NCI-H1105 treated with DMSO at 0.1 percent for 48 hours (cell line): ENCODE measurements at regions not wholly inside any gene's neighbourhood (a gene's known extent, or its start where the extent isn't known, plus 50 kb on each side); places are given as distances from the start of the nearest gene placed in this dataset.

ENCODE experiments used
- DNase-seq: peaks from one replicate; lab custom pipeline; 2025; lab: John Stamatoyannopoulos, UW

DNA sequence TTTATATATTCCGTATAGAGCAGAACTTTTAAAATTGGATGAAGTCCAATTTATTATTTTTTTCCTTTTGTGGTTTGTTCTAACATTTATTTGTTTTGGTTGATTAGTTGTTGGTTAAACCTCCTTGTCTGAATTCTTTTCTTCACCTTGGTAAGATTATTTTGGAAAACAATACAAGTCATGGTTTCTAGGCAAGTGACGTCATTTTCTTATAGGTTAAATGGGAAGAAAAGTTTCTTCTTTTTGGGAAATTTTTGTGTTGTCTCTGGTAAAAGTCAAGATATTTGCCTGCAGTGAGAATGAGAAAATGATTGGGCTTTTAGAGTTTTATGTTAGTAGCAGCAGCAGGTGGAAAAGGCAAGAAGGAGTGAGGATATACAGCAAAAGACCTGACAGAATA, 197.9 kb downstream of the OTOR start:
- DNase-seq = no peak

DNA sequence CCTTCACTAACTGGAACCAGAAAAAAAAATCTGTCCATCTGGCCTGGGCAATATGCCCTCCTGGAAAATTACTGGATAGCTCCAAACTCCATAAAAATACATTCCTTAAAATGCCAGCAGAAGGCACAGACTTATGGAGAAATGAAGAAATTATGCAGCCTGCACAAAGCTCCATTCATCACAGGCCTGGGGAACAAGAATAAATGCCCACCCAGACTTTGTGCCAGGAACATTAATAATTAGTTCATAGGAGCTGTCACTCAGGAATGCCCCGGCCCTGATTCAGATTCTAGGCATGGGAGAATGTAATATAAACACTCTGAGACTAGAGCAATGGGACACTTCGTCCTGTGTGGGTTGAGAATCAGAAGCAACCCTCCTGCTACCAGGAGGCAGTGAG, 199.3 kb downstream of the OTOR start:
- DNase-seq = no peak

DNA sequence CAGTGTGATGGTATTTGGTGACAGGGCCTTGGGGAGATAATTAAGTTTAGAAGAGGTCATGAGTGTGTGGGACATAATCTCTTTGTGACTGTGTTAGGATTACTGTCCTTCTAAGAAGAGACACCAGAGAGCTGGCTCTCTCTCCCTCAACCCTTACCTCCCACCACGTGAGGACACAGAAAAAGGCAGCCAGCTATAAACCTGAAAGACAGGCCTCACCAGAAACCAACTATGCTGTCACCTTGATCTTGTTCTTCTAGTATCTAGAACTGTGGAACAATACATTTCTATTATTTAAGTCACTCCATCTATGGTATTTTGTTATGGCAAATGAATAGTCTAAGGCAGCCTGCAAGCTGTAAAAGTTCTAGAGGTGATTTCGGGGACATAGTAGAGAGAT, 203.7 kb downstream of the OTOR start:
- DNase-seq = no peak

DNA sequence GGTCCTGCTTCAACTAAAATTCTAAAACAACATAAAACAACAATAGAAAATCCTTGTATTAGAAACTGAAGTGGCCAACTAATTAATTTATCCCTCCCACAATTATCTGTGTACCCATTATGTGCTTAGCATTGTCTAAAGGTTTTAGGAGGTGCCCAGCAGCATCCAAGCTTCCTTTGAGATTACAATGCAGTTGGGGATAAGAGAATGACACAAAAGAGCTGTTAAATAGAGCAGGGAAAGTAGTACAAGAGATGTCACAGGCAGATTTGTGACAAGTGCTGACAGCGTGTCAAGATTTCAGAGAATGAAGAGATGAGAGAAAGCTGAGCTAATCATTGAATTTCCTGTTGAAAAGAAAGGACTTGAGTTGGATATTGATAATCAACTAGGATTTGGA, 204.8 kb downstream of the OTOR start:
- no peak for DNase-seq

DNA sequence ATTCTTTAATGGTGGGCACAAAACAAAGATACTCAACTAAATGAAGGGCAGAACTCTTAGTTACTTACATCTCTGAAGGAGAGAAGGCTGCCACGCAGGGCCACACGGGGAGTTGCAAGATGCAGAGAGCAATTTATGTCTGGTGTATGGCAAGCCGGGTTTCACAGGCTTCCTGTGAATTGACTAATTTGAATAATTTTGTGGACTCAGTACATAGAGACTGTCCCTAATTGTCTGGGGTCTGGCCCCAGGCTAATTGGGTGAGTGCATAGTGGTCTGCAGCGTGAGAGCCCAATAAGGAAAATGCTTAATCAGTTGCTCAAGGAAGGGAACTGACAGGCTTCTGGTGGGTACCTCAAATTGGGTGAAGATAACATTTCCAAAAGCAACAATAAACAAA, 205.7 kb downstream of the OTOR start:
- no peak for DNase-seq

DNA sequence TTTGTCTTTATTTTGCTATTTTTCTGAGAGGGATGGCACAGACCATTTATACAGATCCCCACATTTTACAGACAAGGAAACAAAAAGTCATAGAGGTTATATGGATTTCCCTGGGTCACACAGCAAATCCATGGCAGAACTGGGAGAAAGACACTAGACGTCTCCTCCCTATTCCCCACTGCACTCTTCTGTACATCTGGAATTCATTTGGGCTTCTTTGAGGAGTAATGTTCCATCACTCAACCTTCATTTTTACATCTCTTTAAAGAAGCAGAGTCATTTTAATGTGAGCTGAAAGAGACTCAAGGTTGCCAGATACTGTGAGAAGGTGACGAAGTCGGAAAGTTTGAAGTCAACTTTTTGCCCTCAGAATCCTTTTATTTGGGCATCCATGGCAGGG, 207.3 kb downstream of the OTOR start:
- DNase-seq = no peak

DNA sequence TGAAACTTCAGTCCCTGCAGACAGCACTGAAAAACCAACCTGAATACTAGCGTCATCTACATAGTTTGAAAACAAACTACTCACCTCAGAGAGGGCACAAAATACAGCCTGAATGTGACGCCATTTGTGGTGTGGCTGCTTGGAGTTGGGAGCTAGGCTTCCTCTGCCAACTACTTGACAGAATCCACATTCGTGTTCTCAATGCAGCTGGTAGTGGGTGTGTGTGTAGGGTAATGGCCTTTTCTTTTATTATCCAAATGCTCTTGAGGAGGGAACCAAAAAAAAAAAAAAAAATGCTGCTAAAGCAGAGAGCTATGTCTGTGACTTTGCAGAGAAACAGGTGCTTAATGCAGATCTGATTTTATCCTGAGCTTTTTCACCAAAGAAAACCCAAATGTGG, 207.8 kb downstream of the OTOR start:
- DNase-seq = peak; percentile 9

DNA sequence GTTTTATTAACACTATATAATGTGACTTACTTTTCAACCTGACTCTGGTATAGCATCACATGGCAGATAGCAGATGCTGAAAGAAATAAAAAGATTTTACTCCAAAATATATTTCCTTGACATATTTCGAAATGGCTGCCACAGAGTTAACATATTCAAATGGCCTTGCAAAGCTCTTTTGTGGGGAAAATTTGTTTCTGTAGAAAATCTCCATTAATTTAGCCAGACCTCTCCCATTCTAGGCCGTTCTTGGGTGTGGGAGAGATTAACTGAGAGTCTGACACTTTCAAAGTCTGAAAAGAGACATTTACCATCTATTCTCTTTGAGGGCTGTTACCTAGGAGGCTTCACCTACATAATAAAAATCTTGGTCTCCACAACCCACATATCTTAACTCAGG, 217.2 kb downstream of the OTOR start:
- DNase-seq = no peak

DNA sequence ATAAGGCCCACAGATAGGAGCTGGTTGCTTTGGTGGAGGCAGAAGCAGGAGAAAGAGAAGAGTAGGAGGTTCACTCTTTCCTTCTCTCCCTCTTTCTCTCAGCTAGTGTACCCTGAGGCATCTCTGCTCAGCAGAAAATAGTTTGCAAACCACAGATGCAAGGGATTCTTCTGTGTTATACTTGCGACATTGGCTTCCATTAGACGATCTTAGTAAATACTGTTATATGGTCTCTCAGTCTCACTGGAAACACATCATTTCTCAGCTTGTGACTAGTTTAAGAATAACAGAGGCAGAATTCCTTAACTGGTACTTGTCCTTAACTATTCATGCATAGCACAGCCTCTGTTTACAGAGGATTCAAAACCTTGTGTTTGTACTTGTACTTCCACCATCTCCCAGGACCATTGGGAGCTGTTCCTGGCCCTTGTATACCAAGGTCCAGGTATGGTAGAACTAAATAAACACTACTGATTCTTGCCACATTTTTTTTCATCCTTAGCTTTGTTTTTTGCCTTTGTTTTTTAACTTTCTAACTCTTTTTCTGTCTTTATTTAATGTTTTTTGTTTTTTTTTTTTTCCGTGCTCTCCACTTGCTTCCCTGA, 218.2 kb downstream of the OTOR start:
- no peak for DNase-seq

DNA sequence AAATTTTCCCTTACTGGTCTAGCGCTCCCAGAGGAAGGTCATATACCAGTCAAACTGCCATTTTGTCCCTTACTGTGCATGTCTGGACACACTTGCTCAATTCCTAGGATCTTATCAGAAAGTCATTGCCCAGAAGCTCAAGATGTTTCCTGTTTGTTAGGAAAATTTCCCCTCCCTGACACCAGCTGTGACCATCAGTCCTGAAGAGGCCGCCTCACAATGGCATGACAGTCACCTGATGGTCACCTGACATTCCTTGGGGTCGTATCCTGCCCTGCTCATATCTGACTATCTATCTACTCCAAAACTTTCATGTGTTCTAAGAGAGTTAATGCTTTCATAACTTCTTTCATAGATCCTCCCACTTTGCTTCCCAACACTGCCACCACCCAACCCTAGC, 219.9 kb downstream of the OTOR start:
- DNase-seq = no peak

DNA sequence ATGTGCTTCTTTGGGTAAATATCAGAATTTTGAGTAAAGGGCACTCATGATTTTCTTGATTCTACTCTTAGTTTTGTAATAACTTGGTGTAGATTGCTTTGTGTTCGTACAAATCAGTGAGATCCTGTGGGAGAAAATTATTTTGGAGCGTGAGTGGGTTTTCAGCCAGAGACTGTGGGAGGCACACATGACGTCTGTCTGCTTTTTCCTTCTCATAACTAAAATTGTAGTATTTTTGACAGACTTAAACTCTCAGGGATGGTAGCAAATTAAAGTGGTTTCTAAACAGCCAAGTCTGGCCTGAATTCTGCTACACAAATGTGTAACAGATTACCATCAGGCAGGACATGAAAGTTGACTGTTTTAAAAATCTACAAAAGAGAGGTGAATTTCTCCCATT, 222.6 kb downstream of the OTOR start:
- no peak for DNase-seq

DNA sequence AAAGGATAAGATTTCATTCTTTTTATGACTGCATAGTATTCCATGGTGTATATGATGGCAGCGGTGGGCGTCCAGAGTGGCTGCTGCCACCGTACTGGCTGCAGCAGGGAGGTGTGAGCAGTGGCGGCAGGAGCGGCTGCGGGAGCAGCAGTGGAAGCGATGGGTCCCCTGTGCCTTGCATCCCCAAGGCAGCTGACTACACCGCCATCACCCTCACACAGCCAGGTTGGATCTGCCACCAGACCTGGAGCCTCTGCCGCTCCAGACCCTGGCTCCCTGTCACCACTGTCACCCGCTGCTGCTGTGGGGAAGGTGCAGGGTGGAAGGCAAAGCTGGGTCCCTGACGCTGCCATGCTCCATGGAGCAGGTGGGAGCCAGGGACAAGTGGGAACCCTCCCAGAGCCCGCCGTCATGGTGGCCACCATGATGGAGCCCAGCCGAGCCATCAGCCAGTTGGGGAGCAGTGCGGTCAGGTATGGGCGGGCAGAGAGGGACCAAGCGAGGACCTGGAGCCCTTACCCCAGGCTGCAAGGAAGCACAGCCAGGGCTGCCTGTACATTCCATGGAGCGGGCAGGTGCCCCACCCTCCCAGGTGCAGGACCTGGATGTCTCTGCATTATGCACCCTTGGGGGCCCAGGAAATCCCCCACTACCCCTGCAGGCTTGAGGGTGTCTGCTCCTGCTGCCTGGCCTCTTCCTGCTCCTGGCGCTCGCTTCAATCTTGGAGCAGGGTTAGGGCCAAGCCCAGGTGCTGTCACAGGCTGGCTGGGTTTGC, 226.1 kb downstream of the OTOR start:
- no peak for DNase-seq

DNA sequence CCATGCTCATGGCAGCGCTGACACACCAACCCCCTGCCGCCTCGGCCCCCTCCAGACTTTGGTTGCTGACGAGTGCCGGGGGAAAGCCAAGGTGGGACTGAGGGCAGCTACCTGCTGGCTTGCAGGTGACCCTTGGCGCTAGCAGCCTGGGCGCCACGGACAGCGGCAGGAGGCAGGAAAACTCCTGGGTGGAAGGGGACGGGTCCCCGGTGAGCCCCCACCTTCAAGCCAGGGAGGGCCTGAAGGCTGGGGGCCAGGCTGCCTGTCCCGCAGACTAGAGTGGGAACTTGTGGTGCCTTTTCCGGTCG, 226.7 kb downstream of the OTOR start:
- DNase-seq = no peak

DNA sequence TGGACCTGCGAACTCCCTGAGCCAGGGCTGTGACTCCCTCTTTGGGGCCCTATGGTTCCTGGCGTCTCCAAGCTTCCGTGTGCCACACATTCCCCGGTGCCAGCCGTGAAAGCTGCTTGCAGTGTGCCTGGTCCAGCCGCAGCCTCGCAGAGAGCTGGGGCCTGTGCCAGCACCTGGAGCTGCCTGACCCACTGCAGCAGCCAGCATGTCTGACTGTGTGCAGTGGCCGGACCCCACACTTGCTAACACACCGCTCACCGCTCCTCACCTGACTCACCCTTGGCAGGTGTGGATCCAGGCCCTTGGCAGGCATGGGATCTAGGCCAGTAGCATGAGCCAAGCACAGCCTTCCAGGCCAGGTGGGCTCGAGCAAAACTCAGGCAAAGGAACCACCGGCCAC, 227.5 kb downstream of the OTOR start:
- DNase-seq = no peak

DNA sequence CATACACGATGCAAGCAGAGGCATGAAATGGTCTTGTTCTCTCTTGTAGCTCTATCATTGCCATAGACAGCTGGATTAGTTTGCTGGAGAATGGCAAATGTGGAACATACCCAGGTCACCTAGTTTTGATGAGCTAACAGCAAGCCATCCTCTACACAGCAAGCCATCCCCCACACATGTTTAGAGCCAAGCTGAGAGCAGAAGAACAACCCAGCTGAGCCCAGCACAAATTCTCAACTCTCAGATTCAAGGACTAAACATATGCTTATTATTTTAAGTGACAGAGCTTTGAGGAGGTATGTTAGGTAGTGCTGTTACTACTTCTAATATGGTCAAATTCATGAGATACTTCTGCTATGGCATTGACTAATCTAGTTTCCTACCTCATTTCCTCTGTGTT, 230.3 kb downstream of the OTOR start:
- no peak for DNase-seq

DNA sequence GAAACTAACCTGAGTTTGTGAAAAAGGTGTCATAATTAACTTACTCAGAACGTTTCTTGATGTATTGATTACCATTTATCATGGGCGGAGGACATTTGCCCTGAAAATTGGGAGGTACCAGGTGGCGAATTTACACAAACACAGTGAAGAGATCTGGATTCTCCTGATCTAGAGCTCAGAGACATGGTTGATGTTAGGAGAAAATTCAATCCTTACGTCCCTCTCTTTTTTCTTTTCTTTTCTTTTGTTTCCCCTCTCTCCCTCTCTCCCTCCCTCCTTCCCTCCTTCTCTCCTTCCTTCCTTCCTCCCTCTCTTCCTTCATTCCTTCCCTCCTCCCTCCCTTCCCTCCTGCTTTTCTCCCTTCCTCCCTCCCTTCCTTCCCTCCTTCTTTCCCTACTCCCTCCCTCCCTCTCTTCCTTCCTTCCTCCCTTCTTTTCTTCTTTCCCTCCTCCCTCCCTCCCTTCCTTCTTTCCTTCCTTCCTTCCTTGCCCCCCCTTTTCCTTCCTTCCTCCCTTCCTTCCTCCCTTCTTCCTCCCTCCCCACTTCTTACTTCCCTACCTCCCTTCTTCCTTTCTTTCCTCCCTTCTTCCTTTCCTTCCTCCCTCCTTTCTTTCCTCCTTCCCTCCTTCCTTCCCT, 234.1 kb downstream of the OTOR start:
- no peak for DNase-seq

DNA sequence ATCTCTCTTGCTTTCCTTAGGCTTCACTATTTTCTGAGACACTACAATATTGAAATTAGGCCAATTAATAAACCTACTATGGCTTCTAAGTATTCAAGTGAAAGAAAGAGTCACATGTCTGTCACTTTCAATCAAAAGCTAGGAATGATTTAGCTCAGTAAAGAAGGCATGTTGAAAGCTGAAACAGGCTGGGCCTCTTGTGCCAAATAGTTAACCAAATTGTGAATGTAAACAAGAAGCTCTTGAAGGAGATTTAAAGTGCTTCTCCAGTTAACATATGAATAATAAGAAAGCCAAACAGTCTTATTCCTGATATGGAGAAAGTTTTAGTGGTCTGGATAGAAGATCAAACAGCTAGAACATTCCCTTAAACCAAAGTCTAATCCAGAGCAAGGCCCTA, 236.3 kb downstream of the OTOR start:
- DNase-seq = no peak

DNA sequence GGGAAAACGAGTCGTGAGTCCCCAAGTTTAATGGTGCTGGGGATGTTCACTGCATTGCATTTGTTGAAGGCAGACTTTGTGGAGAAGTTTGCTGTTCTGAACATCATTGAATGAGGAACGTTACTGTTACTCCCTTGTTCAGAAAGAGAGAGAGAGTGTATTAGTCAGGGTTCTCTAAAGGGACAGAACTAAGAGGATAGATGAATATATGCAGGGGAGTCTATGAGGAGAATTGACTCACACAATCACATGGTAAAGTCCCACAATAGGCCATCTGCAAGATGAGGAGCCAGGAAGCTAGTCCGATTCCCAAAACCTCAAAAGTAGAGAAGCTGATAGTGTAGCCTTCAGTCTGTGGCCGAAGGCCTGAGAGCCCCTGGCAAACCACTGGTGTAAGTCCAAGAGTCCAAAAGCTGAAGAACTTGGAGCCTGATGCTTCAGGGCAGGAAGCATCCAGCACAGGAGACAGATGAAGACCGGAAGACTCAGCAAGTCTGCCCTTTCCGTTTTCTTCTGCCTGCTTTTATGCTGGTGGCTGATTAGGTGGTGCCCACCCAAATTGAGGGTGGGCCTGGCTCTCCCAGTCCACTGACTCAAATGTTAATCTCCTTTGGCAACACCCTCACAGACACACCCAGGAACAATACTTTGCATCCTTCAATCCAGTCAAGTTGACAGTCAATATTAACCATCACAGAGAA, 223.5 kb upstream of the PCSK2 start:
- no peak for DNase-seq

DNA sequence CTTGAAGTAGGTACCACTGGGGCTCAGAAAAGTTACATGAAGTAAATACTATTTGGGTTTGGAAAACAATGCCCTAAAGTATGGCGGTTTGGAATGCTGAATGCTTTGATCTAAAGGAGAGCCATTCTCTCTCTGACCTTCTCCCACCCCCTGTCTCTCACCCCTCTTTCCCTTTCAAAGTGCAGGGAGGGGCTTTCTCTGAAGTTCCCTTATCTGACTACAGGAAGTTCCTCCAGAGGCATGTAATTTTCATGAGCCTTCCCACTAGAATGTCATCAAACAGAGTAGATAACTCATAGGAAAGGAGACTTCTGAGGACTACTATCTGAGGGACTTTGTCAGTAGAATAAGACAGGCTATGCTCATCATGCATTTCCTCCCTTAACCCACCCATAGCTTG, 216.7 kb upstream of the PCSK2 start:
- DNase-seq = no peak

DNA sequence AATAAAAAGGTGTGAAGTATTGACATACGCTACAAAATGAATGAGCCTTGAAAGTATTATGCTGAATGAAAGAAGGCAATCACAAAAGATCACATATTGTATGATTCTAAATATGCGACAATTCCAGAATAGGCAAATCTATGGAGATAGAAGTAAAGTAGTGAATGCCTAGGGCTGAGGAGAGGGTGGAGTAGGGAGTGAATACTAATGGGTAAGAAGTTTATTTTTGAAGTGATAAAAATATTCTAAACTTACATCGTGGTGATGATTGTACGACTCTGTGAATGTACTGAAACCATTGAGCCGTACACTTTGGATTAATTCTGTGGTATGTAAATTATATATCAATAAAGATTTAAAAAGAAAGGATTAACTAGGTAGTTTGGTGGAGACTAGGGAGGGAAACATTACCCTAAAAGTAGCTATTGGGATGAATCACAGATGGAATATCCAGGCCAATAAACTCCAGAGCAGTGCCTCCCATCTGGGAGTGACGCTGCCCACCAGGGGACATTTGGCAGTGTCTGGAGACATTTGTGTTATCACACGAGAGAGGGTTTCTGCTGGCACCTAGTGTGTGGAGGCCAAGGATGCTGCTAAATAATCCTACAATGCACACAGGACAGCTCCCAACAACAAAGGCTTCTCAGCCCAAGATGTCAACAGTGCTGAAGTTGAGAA, 214.2 kb upstream of the PCSK2 start:
- no peak for DNase-seq

DNA sequence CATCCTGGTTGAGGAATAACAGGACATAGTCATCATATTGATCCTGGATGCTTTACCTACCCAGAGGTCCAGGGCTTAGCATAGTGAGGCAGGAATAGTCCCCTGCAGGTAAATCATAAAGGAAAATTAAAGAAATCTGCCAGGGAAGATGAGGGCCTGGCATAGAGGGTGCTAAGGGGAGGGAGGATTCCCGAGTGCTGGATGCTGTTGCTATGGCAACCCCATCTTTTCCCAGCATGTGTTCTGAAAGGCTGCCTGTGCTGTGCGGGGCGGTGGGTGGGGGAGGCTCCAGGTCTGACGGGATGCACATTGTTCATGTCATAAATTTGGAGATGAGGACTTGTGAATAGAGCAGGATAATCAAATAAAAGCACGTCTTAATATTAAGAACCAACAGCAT, 212.6 kb upstream of the PCSK2 start:
- DNase-seq = peak; percentile 31

DNA sequence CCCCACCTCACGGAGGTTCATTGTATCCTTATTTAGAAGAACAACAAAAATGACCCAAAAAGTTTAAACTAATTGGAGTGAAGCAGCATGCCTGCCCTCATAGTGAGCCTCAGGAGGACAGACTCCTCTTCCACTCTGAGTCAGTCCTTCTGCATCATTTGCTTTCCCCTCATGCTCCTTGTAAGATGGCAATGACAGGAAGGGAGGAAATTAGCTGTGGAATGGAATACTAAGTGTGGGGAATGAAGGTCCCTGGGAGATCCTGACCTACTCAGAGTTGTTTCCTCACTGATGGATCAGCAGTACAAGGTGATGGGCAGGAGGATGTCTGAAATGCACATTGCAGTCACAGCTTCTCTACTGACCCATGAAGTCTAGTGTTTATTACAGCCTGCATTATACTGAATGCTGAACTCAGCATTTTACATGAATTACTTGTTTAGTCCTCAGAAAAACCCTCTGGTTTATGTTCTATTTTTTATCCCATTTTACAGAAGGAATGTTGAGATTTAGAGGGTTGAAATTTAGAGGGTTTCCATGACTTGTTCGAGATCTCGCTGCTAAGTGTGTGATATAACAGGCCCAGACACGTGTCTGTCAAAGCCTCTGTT, 212.0 kb upstream of the PCSK2 start:
- DNase-seq = no peak
